ENCODE measurements at regions not wholly inside any gene's neighbourhood (a gene's known extent, or its start where the extent isn't known, plus 50 kb on each side); places are given as distances from the start of the nearest gene placed in this dataset.

- no peaks in the 10 kb centered on the region for H3K36me3 ChIP-seq
- H3K9ac ChIP-seq = no peak overlapping the region
- no peak overlapping the region for H3K27ac ChIP-seq
- H3K27me3 ChIP-seq = no peaks in the 10 kb centered on the region
- peaks cover 0 to 14% (median 0%) of the 10 kb centered on the region in 11 experiments; a peak in 5 of 22 replicates for H3K9me3 ChIP-seq (replicated peaks in 1 of 11)
- no peak for TF ChIP-seq Cebpa-rat (IDR thresholded peaks at IDR 0.05)
- no peaks in the 10 kb centered on the region for H4K20me1 ChIP-seq
- H3K4me3 ChIP-seq = no peak overlapping the region
- H3K4me1 ChIP-seq = peaks cover under 1 to 15% (median 5%) of the 10 kb centered on the region in 10 experiments; a peak in 19 of 20 replicates
- H3K4me2 ChIP-seq = peak overlapping the region in 4 of 11 experiments; percentile 3 to 18 (median 6); a peak in 3 of 22 replicates
Observed at GRCh38 chr2:136332436-136333095, 214.6 kb upstream of the CXCR4 start.

GRCh38 chr2:136331226-136331625 is 213.3 kb upstream of the CXCR4 start:
- H3K4me1 ChIP-seq = peaks cover 9 to 28% (median 16%) of the 10 kb centered on the region in 10 experiments
- no peak overlapping the region for H3K4me2 ChIP-seq
- peaks cover 0 to 14% (median 0%) of the 10 kb centered on the region in 11 experiments; a peak in 4 of 22 replicates for H3K9me3 ChIP-seq (replicated peaks in 1 of 11)
- no peak for TF ChIP-seq Cebpa-rat (IDR thresholded peaks at IDR 0.05)
- no peaks in the 10 kb centered on the region for H3K27me3 ChIP-seq
- no peak overlapping the region for H3K27ac ChIP-seq
- no peak overlapping the region for H3K4me3 ChIP-seq
- no peaks in the 10 kb centered on the region for H4K20me1 ChIP-seq
- no peak overlapping the region for H3K9ac ChIP-seq
- H3K36me3 ChIP-seq = no peaks in the 10 kb centered on the region

- Histone ChIP-seq H3K4me2 (no peak overlapping the region), H3K4me3 (no peak overlapping the region), H4K20me1 (no peaks in the 10 kb centered on the region), H3K36me3 (no peaks in the 10 kb centered on the region), H3K27me3 (no peaks in the 10 kb centered on the region), H3K27ac (no peak overlapping the region; a peak in 1 of 22 replicates), H3K9me3 (replicated peaks in 1 of 11) (peaks cover 0 to 14% (median 0%) of the 10 kb centered on the region in 11 experiments; a peak in 7 of 22 replicates), H3K9ac (no peak overlapping the region), H3K4me1 (peaks cover 34 to 54% (median 40%) of the 10 kb centered on the region in 10 experiments)
- no peak for TF ChIP-seq Cebpa-rat (IDR thresholded peaks at IDR 0.05)
Observed at GRCh38 chr2:136328207-136328795, 210.4 kb upstream of the CXCR4 start.

- TF ChIP-seq Cebpa-rat (IDR thresholded peaks at IDR 0.05) = no peak
- Histone ChIP-seq H4K20me1 (no peaks in the 10 kb centered on the region), H3K36me3 (no peaks in the 10 kb centered on the region), H3K4me2 (peak overlapping the region; percentile 26 to 67 (median 51); a peak in 21 of 22 replicates), H3K4me1 (peaks cover 44 to 57% (median 49%) of the 10 kb centered on the region in 10 experiments), H3K9me3 (replicated peaks in 1 of 11) (peaks cover 0 to 15% (median 0%) of the 10 kb centered on the region in 11 experiments; a peak in 4 of 22 replicates), H3K4me3 (no peak overlapping the region), H3K27ac (peak overlapping the region in 8 of 11 experiments; percentile 16 to 52 (median 38); a peak in 11 of 22 replicates), H3K27me3 (no peaks in the 10 kb centered on the region), H3K9ac (peak overlapping the region in 5 of 11 experiments; percentile 3 to 37 (median 23); a peak in 2 of 22 replicates)
Observed at GRCh38 chr2:136327162-136327852, 209.4 kb upstream of the CXCR4 start.

- H3K4me2 ChIP-seq = peak overlapping the region in 6 of 11 experiments; percentile 54 to 85 (median 68); a peak in 9 of 22 replicates
- no peak overlapping the region for H3K9ac ChIP-seq
- H3K36me3 ChIP-seq = no peaks in the 10 kb centered on the region
- peaks cover 0 to 15% (median 3%) of the 10 kb centered on the region in 11 experiments; a peak in 6 of 22 replicates for H3K9me3 ChIP-seq (replicated peaks in 1 of 11)
- TF ChIP-seq Cebpa-rat (IDR thresholded peaks at IDR 0.05) = no peak
- H3K27ac ChIP-seq = 0 out of 22 replicates have a peak overlapping the region, but pooled peaks of 2 of the 11 experiments have one; percentile 13 to 40
- H4K20me1 ChIP-seq = no peaks in the 10 kb centered on the region
- peaks cover 49 to 67% (median 53%) of the 10 kb centered on the region in 10 experiments for H3K4me1 ChIP-seq
- H3K27me3 ChIP-seq = no peaks in the 10 kb centered on the region
- no peak overlapping the region for H3K4me3 ChIP-seq
Observed at GRCh38 chr2:136325844-136326331, 207.9 kb upstream of the CXCR4 start.

- Histone ChIP-seq H3K9me3 (replicated peaks in 1 of 11) (peaks cover 0 to 15% (median 3%) of the 10 kb centered on the region in 11 experiments; a peak in 6 of 22 replicates), H3K4me3 (no peak overlapping the region), H3K27me3 (no peaks in the 10 kb centered on the region), H3K9ac (no peak overlapping the region), H3K36me3 (no peaks in the 10 kb centered on the region), H4K20me1 (no peaks in the 10 kb centered on the region), H3K27ac (peak overlapping the region in 8 of 11 experiments; percentile 4 to 62 (median 42); a peak in 8 of 22 replicates), H3K4me1 (peaks cover 51 to 73% (median 58%) of the 10 kb centered on the region in 10 experiments), H3K4me2 (peak overlapping the region; percentile 54 to 85 (median 69))
- TF ChIP-seq Cebpa-rat (IDR thresholded peaks at IDR 0.05) = no peak
Observed at GRCh38 chr2:136324966-136325365, 207.0 kb upstream of the CXCR4 start.

GRCh38 chr2:136323935-136324334 is 206.0 kb upstream of the CXCR4 start:
- H3K4me3 ChIP-seq = peak overlapping the region in 2 of 10 experiments; percentile 13 to 47; a peak in 3 of 20 replicates
- peak overlapping the region; percentile 54 to 85 (median 69) for H3K4me2 ChIP-seq
- peaks cover 61 to 84% (median 69%) of the 10 kb centered on the region in 10 experiments for H3K4me1 ChIP-seq

GRCh38 chr2:136323195-136323594 is 205.2 kb upstream of the CXCR4 start:
- Histone ChIP-seq H3K9ac (no peak overlapping the region), H3K4me3 (no peak overlapping the region; a peak in 1 of 20 replicates), H3K9me3 (replicated peaks in 1 of 11) (peaks cover 0 to 15% (median 3%) of the 10 kb centered on the region in 11 experiments; a peak in 6 of 22 replicates), H3K27ac (peak overlapping the region in 3 of 11 experiments; percentile 0 to 54 (median 22); a peak in 2 of 22 replicates), H3K36me3 (no peaks in the 10 kb centered on the region), H3K27me3 (no peaks in the 10 kb centered on the region), H4K20me1 (no peaks in the 10 kb centered on the region), H3K4me1 (peaks cover 68 to 88% (median 76%) of the 10 kb centered on the region in 10 experiments), H3K4me2 (peak overlapping the region; percentile 4 to 85 (median 68); a peak in 18 of 22 replicates)
- TF ChIP-seq Cebpa-rat (IDR thresholded peaks at IDR 0.05) = no peak

More at GRCh38 chr2:136323935-136324334, 206.0 kb upstream of the CXCR4 start:
- Histone ChIP-seq H3K27me3 (no peaks in the 10 kb centered on the region), H4K20me1 (no peaks in the 10 kb centered on the region), H3K27ac (peak overlapping the region in 6 of 11 experiments; percentile 33 to 62 (median 44); a peak in 10 of 22 replicates), H3K9me3 (replicated peaks in 1 of 11) (peaks cover 0 to 15% (median 3%) of the 10 kb centered on the region in 11 experiments; a peak in 6 of 22 replicates), H3K36me3 (no peaks in the 10 kb centered on the region), H3K9ac (no peak overlapping the region)
- TF ChIP-seq Cebpa-rat (IDR thresholded peaks at IDR 0.05) = no peak

Data from BLaER1 treated with 17β-estradiol and CSF1 and Interleukin-3, amounts not matched to agents 10 nM and 100 nM (cell line).